GM19043 (cell line): ENCODE measurements at regions not wholly inside any gene's neighbourhood (a gene's known extent, or its start where the extent isn't known, plus 50 kb on each side); places are given as distances from the start of the nearest gene placed in this dataset.

Experiments
- ATAC-seq: cut with Tn5 transposase; IDR thresholded peaks from one replicate; pipeline ENCODE4 v1.9.1; 2021; ENCODE audit warnings: low read depth; ENCODE audit not compliant: unreplicated experiment

DNA sequence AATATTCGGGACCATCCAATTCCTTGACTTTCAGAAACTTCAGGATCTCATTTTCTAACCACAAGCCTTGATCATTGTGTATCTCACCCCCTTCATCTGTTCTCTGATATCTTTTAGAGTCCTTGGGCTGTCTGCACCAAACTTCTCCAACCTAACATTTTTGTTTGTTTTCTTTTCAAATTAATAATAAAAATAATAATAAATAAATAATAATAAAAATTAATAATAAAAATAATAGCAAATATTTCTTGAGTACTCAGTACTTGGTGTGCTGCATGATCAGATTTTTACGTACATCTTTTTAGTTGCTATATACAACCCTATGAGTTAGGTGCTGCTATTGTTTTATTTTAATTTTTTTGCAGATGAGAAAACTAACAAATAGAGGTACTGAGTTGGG, 70.2 kb upstream of the TPRG1 start:
- ATAC-seq, result no peak

GRCh38 chr3:189103208-189103607, 68.6 kb upstream of the TPRG1 start:
- ATAC-seq, result no peak

DNA sequence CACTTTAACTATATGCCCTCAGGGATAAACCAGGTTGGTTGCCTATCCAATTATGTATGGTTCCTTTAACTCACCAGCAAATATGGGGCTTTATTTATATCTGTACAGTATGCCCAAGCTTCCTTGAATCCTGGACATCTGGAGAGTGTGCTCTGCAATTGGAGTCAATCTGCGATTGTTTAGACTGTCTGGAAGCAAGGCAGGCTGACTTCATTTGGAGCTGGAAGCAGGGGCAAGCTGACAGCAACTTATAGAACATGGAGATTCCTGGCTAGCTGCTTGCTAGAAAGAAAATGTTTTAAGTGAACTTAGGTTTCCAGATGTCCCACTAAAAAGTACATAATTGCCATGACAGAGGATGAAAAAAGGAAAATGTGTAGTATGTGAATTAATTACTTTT, 63.7 kb upstream of the TPRG1 start:
- no peak for ATAC-seq

DNA sequence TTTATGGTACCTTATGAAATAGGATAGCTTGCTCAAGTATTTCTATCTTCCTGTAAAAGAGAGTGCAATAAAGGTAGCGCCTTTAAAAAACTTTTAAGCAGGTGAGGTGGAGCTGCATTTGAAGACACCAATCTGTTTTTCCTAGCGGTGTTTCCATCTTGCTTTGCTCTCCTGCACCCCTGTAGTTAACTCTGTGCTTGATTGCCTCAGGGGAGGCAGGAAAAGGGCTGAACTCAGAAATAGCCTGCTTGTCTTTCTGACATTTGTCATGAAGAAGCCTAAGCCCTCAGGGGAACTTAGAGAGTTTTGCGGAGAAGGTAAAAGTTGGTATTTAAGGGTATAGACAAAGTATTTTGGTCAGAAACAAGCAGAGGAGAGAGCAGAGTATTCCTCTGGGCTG, 63.0 kb upstream of the TPRG1 start:
- no peak for ATAC-seq

DNA sequence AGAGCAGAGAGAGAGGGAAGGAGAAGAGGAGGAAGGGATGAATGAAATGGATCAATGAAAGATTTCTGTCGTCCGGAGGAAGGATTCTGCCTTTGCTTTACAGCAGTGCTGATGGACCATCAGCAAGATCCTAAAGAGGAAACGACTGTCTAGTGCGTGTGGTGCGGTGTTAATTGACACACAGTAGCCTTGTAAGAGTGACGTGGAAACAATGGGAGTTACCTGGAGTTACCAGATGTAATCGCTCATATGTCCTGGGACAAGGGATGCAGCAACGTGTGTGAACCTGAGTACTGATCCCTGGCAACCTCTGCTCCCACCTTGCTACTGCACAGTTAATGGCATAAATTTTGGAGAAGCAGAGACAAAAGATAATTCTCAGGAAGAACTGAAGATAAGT, 62.6 kb upstream of the TPRG1 start:
- no peak for ATAC-seq

DNA sequence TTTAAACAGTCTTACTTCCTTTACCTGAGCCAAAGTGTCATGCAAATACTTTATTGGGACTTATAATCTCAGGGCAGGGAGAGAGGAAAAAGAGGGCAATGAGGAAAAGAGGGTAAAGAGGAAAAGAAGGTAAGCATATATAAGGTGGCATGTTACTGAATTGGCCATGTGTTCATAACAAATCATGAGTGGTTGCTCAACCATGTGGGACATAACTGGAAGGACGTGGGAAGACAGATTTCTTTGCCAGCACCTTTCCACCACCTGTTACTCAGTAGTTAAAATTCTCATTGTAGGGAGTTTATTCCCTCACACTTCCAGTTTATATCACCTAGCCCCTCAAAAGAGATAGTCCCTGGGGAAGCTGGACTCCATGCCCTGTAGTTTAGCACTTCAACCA, 54.7 kb upstream of the TPRG1 start:
- ATAC-seq, result no peak

DNA sequence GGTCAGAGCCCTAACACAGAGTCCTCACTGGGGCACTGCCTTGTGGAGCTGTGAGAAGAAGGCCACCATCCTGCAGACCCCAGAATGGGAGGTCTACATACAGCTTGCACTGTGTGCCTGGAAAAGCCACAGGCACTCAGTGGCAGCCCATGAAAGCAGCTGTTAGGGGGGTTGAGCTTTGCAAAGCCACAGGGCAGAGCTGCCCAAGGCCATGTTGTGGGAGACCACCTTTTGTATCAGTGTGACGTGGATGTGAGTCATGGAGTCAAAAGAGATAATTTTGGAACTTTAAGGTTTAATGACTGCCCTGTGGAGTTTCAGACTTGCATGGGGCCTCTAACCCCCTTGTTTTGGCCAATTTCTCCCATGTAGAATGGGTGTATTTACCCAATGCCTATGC, 52.9 kb upstream of the TPRG1 start:
- no peak for ATAC-seq

- no peak for ATAC-seq
Measured at GRCh38 chr3:189119950-189120349, 51.8 kb upstream of the TPRG1 start.

GRCh38 chr3:189121092-189121491, 50.7 kb upstream of the TPRG1 start:
- no peak for ATAC-seq
